ENCODE measurements at regions not wholly inside any gene's neighbourhood (a gene's known extent, or its start where the extent isn't known, plus 50 kb on each side); places are given as distances from the start of the nearest gene placed in this dataset.

GRCh38 chr2:157927155-157927554, 51.0 kb upstream of the ACVR1 start (continued):
- no peak for TF ChIP-seq CHD7 (IDR thresholded peaks at IDR 0.05; ENCODE audit: insufficient replicate concordance, low read length)
- TF ChIP-seq KDM4A (IDR thresholded peaks at IDR 0.05; ENCODE audit: low read depth, low read length, severe bottlenecking): no peak
- TF ChIP-seq CREB1 (IDR thresholded peaks at IDR 0.05): no peak
- TF ChIP-seq TAF7 (optimal IDR thresholded peaks at IDR 0.05; ENCODE audit: borderline replicate concordance, low read depth, low read length): no peak
- TF ChIP-seq CEBPB (IDR thresholded peaks at IDR 0.05; ENCODE audit: low read depth, low read length): no peak
- no peak for TF ChIP-seq SIRT6 (IDR thresholded peaks at IDR 0.05; ENCODE audit: low read length)

Data from H1 (cell line).